GM18499 (cell line): ENCODE measurements at regions not wholly inside any gene's neighbourhood (a gene's known extent, or its start where the extent isn't known, plus 50 kb on each side); places are given as distances from the start of the nearest gene placed in this dataset.

Source experiments
- ATAC-seq: cut with Tn5 transposase; IDR thresholded peaks from one replicate; pipeline ENCODE4 v1.9.1; 2021; ENCODE audit warnings: moderate number of reproducible peaks; ENCODE audit not compliant: insufficient read depth, unreplicated experiment

GRCh38 chr4:96293806-96294205, 453.9 kb downstream of the PDHA2 start:
- ATAC-seq = no peak

DNA sequence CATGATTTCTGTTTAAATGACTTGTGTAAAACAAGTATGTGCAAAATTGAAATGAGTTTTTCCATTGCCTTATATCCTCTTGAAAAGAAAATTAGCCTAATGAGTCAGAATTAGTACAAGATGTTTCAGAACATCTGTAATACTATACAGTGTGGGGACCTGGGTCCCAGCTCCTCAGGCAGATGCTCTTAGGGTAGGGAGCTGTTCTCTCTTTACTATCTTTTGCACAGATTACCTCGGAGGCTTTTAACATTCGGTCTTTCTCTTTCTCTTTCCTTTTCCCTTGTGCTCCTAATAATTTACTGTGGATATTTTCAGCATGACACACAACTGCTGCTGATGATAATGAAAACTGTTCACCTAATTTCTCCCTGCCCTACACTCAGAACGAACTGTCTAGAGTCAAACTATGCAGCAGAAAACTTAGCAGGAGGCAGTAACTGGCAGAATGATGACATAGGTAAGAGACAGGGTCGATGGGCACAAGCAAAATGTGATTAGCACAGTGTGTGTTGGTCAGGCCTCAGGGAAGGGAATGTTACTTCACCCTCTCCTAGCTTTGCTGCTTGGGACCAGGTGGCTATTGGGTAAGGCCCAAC, 455.3 kb downstream of the PDHA2 start:
- ATAC-seq = no peak

DNA sequence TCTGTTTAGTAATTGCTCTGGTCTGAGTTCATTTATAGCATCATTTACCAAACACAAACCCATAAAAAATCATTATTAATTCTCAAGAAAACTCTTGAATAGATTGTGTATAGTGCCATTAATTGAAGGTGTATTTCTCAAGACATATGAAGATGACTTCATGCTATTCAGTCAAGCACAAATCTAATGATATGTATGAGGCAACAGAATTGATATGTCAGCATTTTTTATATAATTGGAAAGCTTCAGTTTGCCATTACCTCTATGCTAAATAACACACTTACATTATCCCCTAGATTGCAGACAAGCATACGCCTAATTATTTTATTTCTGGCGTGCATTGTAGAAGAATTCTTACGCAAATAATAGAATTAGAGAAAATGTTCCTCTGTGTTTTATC, 461.8 kb downstream of the PDHA2 start:
- no peak for ATAC-seq

- ATAC-seq = no peak
Measured at GRCh38 chr4:96305030-96305429, 465.1 kb downstream of the PDHA2 start.

DNA sequence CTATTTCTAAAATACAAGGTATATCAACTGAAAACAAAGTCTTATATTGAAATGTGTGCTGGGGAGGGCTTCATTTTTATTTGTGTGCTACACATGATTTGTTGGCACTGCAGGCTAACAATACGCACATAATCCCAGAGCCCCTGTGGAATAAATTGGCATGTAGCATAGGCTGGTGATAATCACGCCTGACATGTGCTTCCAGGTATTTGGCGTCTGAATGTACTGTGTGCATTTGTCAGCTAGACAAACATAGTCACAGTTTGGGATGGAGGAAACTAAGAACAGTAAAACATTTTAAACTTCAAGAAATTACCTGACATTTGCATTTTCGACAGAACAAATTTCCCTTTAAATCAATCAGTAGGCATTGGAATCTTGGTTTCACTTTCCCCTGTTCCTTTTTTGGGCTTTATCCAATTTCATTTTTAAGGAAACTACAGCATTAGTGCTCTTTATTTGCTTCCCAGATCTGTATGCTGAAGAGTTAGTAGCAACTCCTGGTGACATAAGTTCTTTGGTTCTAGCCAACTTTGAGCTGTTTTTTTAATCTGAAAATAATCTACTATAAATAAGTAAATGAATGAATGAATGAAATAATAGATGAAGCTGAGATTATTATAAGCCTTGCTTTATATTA, 472.3 kb downstream of the PDHA2 start:
- ATAC-seq = no peak

- no peak for ATAC-seq
Measured at GRCh38 chr4:96315815-96316214, 475.9 kb downstream of the PDHA2 start.

- no peak for ATAC-seq
Measured at GRCh38 chr4:96316776-96317175, 476.9 kb downstream of the PDHA2 start.

DNA sequence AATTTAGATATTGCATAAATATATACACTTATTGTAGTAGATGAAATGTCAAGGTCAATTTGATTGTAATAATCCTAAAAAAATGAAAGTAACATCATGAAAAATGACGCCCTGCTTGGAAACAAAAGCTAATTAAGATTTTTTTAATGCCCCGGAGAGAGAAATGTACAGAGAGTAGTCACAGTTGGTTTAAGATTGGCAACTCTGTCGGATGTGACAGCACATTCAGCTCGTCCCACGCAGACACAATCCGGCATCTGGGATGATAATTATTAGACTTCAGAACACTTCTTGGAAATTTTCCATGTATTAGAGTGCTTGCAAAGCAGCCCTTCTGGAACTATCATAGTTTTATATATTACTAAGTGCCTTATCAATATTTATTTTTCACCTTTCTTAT, 478.0 kb downstream of the PDHA2 start:
- ATAC-seq = no peak

DNA sequence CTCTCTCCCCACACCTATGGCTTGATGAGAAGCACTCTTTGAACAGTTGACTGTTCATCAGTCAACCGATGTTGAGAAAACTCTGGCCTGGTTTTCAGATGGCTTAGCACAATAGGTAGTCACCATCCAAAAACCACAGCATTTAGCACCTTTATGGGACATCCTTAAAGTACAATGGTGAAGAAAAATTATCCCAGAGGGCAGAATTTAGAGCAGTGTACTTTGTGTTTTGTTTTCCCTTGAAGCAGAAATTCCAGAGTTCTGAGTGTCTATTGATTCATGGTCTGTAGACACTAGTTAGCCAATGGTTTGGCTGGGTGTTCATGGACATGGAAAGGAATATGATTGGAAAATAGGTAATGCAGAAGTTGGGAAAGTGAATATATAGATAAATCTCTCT, 487.0 kb downstream of the PDHA2 start:
- no peak for ATAC-seq

DNA sequence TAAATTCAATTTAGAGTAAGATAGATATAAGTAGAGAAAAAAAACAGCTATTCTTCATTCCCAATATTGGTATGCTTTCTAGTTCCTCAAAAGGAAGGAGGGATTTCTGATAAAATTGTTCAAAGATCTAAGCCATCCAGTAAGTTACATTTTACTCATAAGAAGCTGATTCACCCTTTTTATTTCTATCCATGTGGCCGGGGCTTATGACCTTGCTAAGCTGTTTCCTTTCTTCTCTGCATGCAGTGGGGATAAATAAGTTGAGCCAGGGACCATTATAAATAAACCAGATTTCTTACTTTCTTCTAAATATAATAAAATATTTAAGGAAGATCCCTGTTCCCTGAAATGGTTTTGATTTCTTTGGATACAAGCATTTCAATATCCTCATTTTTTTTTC, 502.3 kb downstream of the PDHA2 start:
- ATAC-seq = no peak

DNA sequence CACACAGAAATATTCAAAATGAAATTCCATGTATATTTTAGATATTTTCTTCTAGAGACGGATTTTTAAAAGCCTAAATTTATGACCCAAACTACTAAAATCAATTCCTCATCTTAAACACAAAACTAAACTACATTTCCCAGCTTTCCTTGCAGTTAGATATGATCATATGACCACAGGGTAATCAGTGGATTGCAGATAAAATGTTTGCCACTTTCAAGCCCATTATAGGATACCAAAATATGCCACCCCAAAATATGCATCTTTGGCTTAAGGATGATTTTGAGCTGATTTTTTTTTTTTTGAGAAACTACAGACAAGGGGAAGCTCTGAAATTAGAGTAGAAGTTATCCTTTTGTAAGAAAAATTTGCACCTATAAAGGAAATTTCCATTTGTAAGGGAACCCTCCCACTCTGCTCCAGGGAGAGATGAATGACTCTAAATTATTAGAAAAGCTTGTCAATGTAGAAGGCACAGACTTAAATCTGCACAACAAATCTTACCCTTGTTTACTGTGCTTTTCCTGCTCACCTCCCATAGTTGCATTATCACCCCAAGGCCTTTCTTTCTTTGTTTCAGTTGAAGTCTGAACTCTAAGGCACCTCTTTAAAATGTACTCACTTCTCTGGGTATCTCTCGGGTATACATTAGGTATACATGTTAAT, 503.0 kb downstream of the PDHA2 start:
- no peak for ATAC-seq

DNA sequence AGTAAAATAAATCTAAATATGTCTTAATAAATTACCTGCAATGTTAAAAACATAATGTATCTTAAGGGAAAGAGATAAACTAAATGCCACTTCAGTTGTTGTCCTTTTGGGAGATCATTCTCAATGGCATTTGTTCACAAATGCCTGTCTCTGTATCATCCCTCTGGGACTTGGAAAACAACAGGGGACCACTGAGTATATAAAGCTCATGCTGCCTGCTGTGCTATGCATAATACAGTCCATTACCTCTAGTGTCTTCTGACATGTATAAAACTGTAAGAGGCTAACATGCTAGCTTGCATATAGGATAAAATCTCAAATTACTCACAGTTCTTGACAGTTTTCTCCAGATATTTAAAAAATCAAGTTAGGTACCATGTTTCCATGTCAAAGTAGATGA, 503.9 kb downstream of the PDHA2 start:
- no peak for ATAC-seq

DNA sequence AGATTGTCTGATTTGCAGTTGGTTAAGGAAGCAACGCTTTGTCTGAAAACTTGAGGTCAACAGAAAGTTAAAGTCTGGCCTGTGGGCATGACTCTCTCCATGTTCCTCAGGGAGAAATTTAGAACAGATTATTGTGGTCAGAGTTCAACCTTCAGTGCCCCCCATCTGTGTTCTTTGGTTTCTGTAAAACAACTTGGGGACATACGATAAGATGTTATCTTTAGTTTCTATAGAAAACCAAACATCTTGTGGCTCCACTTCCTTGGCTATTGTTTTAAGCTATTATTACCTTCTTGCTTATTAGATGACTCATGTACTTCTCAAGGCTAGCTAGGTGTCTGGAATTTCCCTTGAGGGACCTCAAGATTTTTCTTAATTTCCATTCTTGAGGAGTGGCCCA, 507.7 kb downstream of the PDHA2 start:
- no peak for ATAC-seq

GRCh38 chr4:96352051-96352517, 512.2 kb downstream of the PDHA2 start:
- ATAC-seq = no peak

GRCh38 chr4:96354036-96354712, 514.3 kb downstream of the PDHA2 start:
- ATAC-seq = no peak

DNA sequence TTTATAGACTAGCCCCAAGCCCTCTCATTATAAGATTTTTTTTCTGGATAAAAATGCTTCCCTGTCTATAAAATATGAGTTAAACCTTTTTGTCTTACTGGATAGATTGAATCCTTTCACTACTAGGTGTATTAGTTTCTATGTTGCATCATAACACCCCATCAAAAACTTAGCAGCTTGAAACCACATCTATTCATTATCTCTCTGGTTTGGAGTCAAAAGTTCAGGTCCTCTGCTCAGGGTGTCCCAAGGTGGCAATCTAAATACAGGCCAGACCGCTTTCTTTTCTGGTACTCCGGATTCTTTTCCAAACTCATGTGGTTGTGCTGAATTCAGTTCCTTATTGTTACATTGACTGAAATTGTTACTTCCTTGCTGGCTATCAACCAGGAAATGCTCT, 515.5 kb downstream of the PDHA2 start:
- no peak for ATAC-seq

- ATAC-seq = no peak
Measured at GRCh38 chr4:96356591-96357370, 516.9 kb downstream of the PDHA2 start.

DNA sequence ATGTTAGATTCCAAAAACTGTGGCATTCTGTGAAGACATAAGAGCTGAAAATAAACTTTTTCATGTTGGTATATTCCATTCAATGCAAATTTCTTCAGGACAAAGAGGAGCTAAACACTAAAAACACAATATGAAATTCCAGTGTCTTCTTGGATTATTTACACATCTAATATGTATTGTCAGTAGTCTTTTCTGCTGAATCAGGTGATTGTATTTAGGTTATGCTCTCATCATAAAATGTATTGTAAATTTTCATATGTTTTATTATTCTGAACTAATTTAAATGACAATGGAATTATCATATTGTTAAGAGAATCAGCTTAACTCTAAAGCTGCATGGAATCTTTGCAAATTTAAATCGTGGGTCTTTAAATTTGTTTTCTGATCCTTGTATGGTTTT, 526.7 kb downstream of the PDHA2 start:
- ATAC-seq = no peak

GRCh38 chr4:96375367-96375766, 535.5 kb downstream of the PDHA2 start:
- no peak for ATAC-seq

DNA sequence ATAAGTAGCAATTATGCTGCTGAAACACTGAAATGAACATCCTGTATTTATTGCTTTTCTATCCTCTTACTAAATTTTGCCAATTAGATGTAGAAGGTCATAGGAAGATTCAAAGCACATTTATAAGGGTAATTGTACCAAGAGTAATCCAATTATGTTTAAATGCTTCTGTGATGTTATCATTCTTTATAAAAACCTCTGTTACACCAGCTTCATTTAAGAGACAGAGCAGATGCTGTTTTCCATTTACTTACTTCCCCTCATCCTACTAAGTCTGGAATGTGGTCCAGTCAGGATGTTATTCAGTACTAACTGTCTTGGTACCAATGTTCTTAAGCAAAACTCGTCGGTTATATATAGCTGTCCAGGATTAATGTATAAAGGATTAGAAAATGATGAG, 539.6 kb downstream of the PDHA2 start:
- ATAC-seq = no peak

GRCh38 chr4:96380106-96380505, 540.2 kb downstream of the PDHA2 start:
- ATAC-seq = no peak
